ENCODE measurements at regions not wholly inside any gene's neighbourhood (a gene's known extent, or its start where the extent isn't known, plus 50 kb on each side); places are given as distances from the start of the nearest gene placed in this dataset.
"Not testable (repeated sequence)": the region's sequence is repeated elsewhere in the genome, so short reads cannot be mapped to it uniquely, and the experiment has no call there.

- no peak for DNase-seq (ENCODE audit: extremely low spot score, unreplicated experiment)
- H3K4me3 Mint-ChIP-seq (ENCODE audit: unreplicated experiment): no peak overlapping the region
- no peaks in the 10 kb centered on the region for H3K27me3 Mint-ChIP-seq (ENCODE audit: unreplicated experiment)
- no peaks in the 10 kb centered on the region for H3K4me1 Mint-ChIP-seq (ENCODE audit: unreplicated experiment)
- TF ChIP-seq CTCF (IDR thresholded peaks at IDR 0.05): no peak
- H3K36me3 Mint-ChIP-seq (ENCODE audit: unreplicated experiment): no peaks in the 10 kb centered on the region
- peaks cover 26% of the 10 kb centered on the region for H3K9me3 Mint-ChIP-seq (ENCODE audit: unreplicated experiment)
- no peak overlapping the region for H3K27ac Mint-ChIP-seq (ENCODE audit: unreplicated experiment)
Observed at GRCh38 chr9:93761822-93762221, 185.4 kb downstream of the PHF2 start.

- no peak overlapping the region for H3K4me3 Mint-ChIP-seq (ENCODE audit: unreplicated experiment)
- H3K9me3 Mint-ChIP-seq (ENCODE audit: unreplicated experiment): peaks cover 51% of the 10 kb centered on the region
- H3K27ac Mint-ChIP-seq (ENCODE audit: unreplicated experiment): no peak overlapping the region
- no peaks in the 10 kb centered on the region for H3K36me3 Mint-ChIP-seq (ENCODE audit: unreplicated experiment)
- no peak for TF ChIP-seq CTCF (IDR thresholded peaks at IDR 0.05)
- DNase-seq (ENCODE audit: extremely low spot score, unreplicated experiment): no peak
- H3K27me3 Mint-ChIP-seq (ENCODE audit: unreplicated experiment): no peaks in the 10 kb centered on the region
- peaks cover 8% of the 10 kb centered on the region for H3K4me1 Mint-ChIP-seq (ENCODE audit: unreplicated experiment)
Observed at GRCh38 chr9:93750045-93750444, 173.7 kb downstream of the PHF2 start.

- H3K9me3 Mint-ChIP-seq (ENCODE audit: unreplicated experiment): peaks cover 60% of the 10 kb centered on the region
- not testable (repeated sequence) for H3K27me3 Mint-ChIP-seq (ENCODE audit: unreplicated experiment); H3K4me1 Mint-ChIP-seq (ENCODE audit: unreplicated experiment); H3K27ac Mint-ChIP-seq (ENCODE audit: unreplicated experiment); DNase-seq (ENCODE audit: extremely low spot score, unreplicated experiment); H3K4me3 Mint-ChIP-seq (ENCODE audit: unreplicated experiment); H3K36me3 Mint-ChIP-seq (ENCODE audit: unreplicated experiment)
Observed at GRCh38 chr9:93748827-93749226, 172.4 kb downstream of the PHF2 start.

GRCh38 chr9:93731963-93732362 is 155.6 kb downstream of the PHF2 start:
- no peak for TF ChIP-seq CTCF (IDR thresholded peaks at IDR 0.05)
- Mint-ChIP-seq H3K27me3 (ENCODE audit: unreplicated experiment) (no peaks in the 10 kb centered on the region), H3K9me3 (ENCODE audit: unreplicated experiment) (peaks cover 27% of the 10 kb centered on the region), H3K4me3 (ENCODE audit: unreplicated experiment) (no peak overlapping the region), H3K4me1 (ENCODE audit: unreplicated experiment) (no peaks in the 10 kb centered on the region), H3K27ac (ENCODE audit: unreplicated experiment) (no peak overlapping the region), H3K36me3 (ENCODE audit: unreplicated experiment) (no peaks in the 10 kb centered on the region)
- DNase-seq (ENCODE audit: extremely low spot score, unreplicated experiment): no peak

- Mint-ChIP-seq H3K4me1 (ENCODE audit: unreplicated experiment) (no peaks in the 10 kb centered on the region), H3K27ac (ENCODE audit: unreplicated experiment) (no peak overlapping the region), H3K9me3 (ENCODE audit: unreplicated experiment) (peaks cover 27% of the 10 kb centered on the region), H3K4me3 (ENCODE audit: unreplicated experiment) (no peak overlapping the region), H3K36me3 (ENCODE audit: unreplicated experiment) (no peaks in the 10 kb centered on the region), H3K27me3 (ENCODE audit: unreplicated experiment) (no peaks in the 10 kb centered on the region)
- DNase-seq (ENCODE audit: extremely low spot score, unreplicated experiment): no peak
- TF ChIP-seq CTCF (IDR thresholded peaks at IDR 0.05): no peak
Observed at GRCh38 chr9:93730648-93731047, 154.3 kb downstream of the PHF2 start.

- no peak for DNase-seq (ENCODE audit: extremely low spot score, unreplicated experiment)
- TF ChIP-seq CTCF (IDR thresholded peaks at IDR 0.05): no peak
- Mint-ChIP-seq H3K4me1 (ENCODE audit: unreplicated experiment) (no peaks in the 10 kb centered on the region), H3K4me3 (ENCODE audit: unreplicated experiment) (no peak overlapping the region), H3K36me3 (ENCODE audit: unreplicated experiment) (no peaks in the 10 kb centered on the region), H3K9me3 (ENCODE audit: unreplicated experiment) (peaks cover 27% of the 10 kb centered on the region), H3K27me3 (ENCODE audit: unreplicated experiment) (no peaks in the 10 kb centered on the region), H3K27ac (ENCODE audit: unreplicated experiment) (no peak overlapping the region)
Observed at GRCh38 chr9:93730217-93730616, 153.8 kb downstream of the PHF2 start.

Data from osteocyte (in vitro differentiated cells).